ENCODE measurements at regions not wholly inside any gene's neighbourhood (a gene's known extent, or its start where the extent isn't known, plus 50 kb on each side); places are given as distances from the start of the nearest gene placed in this dataset.

- DNase-seq: no peak
These were observed 122.7 kb upstream of the ADCY1 start for GRCh38 chr7:45451342-45452035.

GRCh38 chr7:45454771-45455170 lies 119.4 kb upstream of the ADCY1 start:
- no peak for DNase-seq

- no peak for DNase-seq
These were observed 118.5 kb upstream of the ADCY1 start for GRCh38 chr7:45455662-45456061.

GRCh38 chr7:45456105-45456504 lies 118.1 kb upstream of the ADCY1 start:
- DNase-seq: no peak

- DNase-seq: no peak
These were observed 117.2 kb upstream of the ADCY1 start for GRCh38 chr7:45456747-45457524.

GRCh38 chr7:45457591-45457990 lies 116.6 kb upstream of the ADCY1 start:
- DNase-seq: no peak

GRCh38 chr7:45459476-45459875 lies 114.7 kb upstream of the ADCY1 start:
- no peak for DNase-seq

GRCh38 chr7:45460379-45460778 lies 113.8 kb upstream of the ADCY1 start:
- DNase-seq: no peak

GRCh38 chr7:45461026-45461425 lies 113.1 kb upstream of the ADCY1 start:
- DNase-seq: no peak

GRCh38 chr7:45469103-45469502 lies 105.1 kb upstream of the ADCY1 start:
- no peak for DNase-seq

GRCh38 chr7:45470031-45470430 lies 104.1 kb upstream of the ADCY1 start:
- no peak for DNase-seq

GRCh38 chr7:45479781-45480180 lies 94.4 kb upstream of the ADCY1 start:
- no peak for DNase-seq

- no peak for DNase-seq
These were observed 91.7 kb upstream of the ADCY1 start for GRCh38 chr7:45482451-45482850.

- DNase-seq: no peak
These were observed 90.1 kb upstream of the ADCY1 start for GRCh38 chr7:45484094-45484493.

GRCh38 chr7:45486575-45486974 lies 87.6 kb upstream of the ADCY1 start:
- DNase-seq: no peak

GRCh38 chr7:45494885-45495284 lies 79.3 kb upstream of the ADCY1 start:
- DNase-seq: no peak

- no peak for DNase-seq
These were observed 78.5 kb upstream of the ADCY1 start for GRCh38 chr7:45495618-45496017.

GRCh38 chr7:45500257-45500656 lies 73.9 kb upstream of the ADCY1 start:
- DNase-seq: no peak

- DNase-seq: no peak
These were observed 72.4 kb upstream of the ADCY1 start for GRCh38 chr7:45501791-45502190.

GRCh38 chr7:45506059-45506458 lies 68.1 kb upstream of the ADCY1 start:
- no peak for DNase-seq

GRCh38 chr7:45509222-45509621 lies 64.9 kb upstream of the ADCY1 start:
- no peak for DNase-seq

GRCh38 chr7:45511721-45512597 lies 62.2 kb upstream of the ADCY1 start:
- DNase-seq: no peak

Measured in nucleus accumbens (tissue), 56 donors.